Right lobe of liver (tissue), 4 donors: ENCODE measurements at regions not wholly inside any gene's neighbourhood (a gene's known extent, or its start where the extent isn't known, plus 50 kb on each side); places are given as distances from the start of the nearest gene placed in this dataset.

Source experiments
- CTCF ChIP-seq, 4 donors: fragments of 200-600 bp in 3 of 4; fragments of 450-650 bp in 1 of 4; IDR thresholded peaks; one replicate each; pipeline versions ENCODE4 v1.5.1 to v1.8.0; 2016 to 2022; ENCODE audit warnings: antibody characterized with exemption in 4 of 4, mild to moderate bottlenecking in 2 of 4
- POLR2A ChIP-seq: fragments of 450-650 bp; IDR thresholded peaks from one replicate; pipeline ENCODE4 v1.6.1; 2017; ENCODE audit warnings: antibody characterized with exemption, mild to moderate bottlenecking
- donor health status: DM: no; HTN: no; CAD: no.
- donor health status: DM: no; HTN: no; CAD: no.
- donor health status: DM: no; HTN: yes; CAD: no.

GRCh38 chr4:126396121-126396520 lies 1081.4 kb downstream of the FAT4 start:
- no peak for TF ChIP-seq CTCF (IDR thresholded peaks at IDR 0.05)
- no peak for TF ChIP-seq POLR2A
